Effector memory CD8-positive, alpha-beta T cell (primary cell): ENCODE measurements at regions not wholly inside any gene's neighbourhood (a gene's known extent, or its start where the extent isn't known, plus 50 kb on each side); places are given as distances from the start of the nearest gene placed in this dataset.

Source experiments
- ATAC-seq: fragments of 150-1000 bp; cut with Tn5 transposase; replicated peaks from 2 replicates; pipeline ENCODE4 v1.10.0; 2021; ENCODE audit warnings: mild to moderate bottlenecking, moderate library complexity
- DNase-seq, 3 experiments: peaks; one replicate each; pipeline ENCODE4 v3.0.0; 2021
- H3K27ac Mint-ChIP-seq, 2 donors: one replicate each; pipeline ENCODE4 v1.8.0; 2022; ENCODE audit warnings: mild to moderate bottlenecking in 2 of 2, mixed read lengths in 2 of 2, moderate library complexity in 2 of 2
- H3K27me3 Mint-ChIP-seq, 2 donors: one replicate each; pipeline ENCODE4 v1.8.0; 2022; ENCODE audit warnings: mixed read lengths in 2 of 2
- H3K36me3 Mint-ChIP-seq: one replicate; pipeline ENCODE4 v1.8.0; 2022; ENCODE audit warnings: mild to moderate bottlenecking, moderate library complexity, mixed read lengths; ENCODE audit not compliant: insufficient read depth
- H3K4me1 Mint-ChIP-seq, 2 donors: one replicate each; pipeline ENCODE4 v1.8.0; 2022; ENCODE audit warnings: low read depth in 2 of 2, mixed read lengths in 2 of 2
- H3K4me3 Mint-ChIP-seq, 2 donors: one replicate each; pipeline ENCODE4 v1.8.0; 2022; ENCODE audit warnings: mild to moderate bottlenecking in 2 of 2, mixed read lengths in 2 of 2, moderate library complexity in 2 of 2
- H3K9me3 Mint-ChIP-seq, 2 donors: one replicate each; pipeline ENCODE4 v1.8.0; 2022; ENCODE audit warnings: mixed read lengths in 2 of 2

- H3K36me3 Mint-ChIP-seq, result no peaks in the 10 kb centered on the region
- H3K27ac Mint-ChIP-seq, result no peak overlapping the region
- ATAC-seq (no peak), DNase-seq (no peak)
- no peak overlapping the region for H3K4me3 Mint-ChIP-seq
- H3K4me1 Mint-ChIP-seq, result no peaks in the 10 kb centered on the region
- peaks cover 0 to 2% of the 10 kb centered on the region in 2 donors for H3K9me3 Mint-ChIP-seq
- no peaks in the 10 kb centered on the region for H3K27me3 Mint-ChIP-seq
Observed at GRCh38 chr2:220539481-220539880, 912.1 kb downstream of the SLC4A3 start.

DNA sequence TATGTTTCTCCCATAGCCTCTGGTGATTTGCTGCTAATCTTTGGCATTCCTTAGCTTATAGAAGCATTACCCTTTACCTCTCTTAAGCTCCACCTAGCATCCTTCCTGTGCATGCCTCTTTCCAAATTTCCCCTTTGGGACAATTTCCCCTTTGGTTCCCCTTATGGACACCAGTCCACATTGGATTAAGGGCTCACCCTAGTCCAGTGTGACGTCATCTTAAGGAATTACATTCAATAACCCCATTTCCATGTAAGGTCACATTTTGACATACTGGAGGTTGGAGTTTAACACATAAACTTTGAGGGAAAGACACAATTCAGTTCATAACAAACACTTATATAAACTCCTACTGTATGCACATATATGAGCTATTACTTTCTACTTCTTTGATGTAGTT, 916.6 kb downstream of the SLC4A3 start:
- Mint-ChIP-seq H3K9me3 (peaks cover 0 to 2% of the 10 kb centered on the region in 2 donors), H3K4me1 (no peaks in the 10 kb centered on the region), H3K36me3 (no peaks in the 10 kb centered on the region), H3K4me3 (no peak overlapping the region), H3K27me3 (no peaks in the 10 kb centered on the region), H3K27ac (no peak overlapping the region)
- ATAC-seq (no peak), DNase-seq (no peak)

GRCh38 chr2:220550995-220551700, 923.7 kb downstream of the SLC4A3 start:
- Mint-ChIP-seq H3K4me3 (no peak overlapping the region), H3K9me3 (peaks cover 0 to 2% of the 10 kb centered on the region in 2 donors), H3K27me3 (no peaks in the 10 kb centered on the region), H3K27ac (no peak overlapping the region), H3K4me1 (no peaks in the 10 kb centered on the region), H3K36me3 (no peaks in the 10 kb centered on the region)
- ATAC-seq (no peak), DNase-seq (no peak)

GRCh38 chr2:220552790-220553535, 925.5 kb downstream of the SLC4A3 start:
- Mint-ChIP-seq H3K27ac (no peak overlapping the region), H3K4me1 (no peaks in the 10 kb centered on the region), H3K27me3 (no peaks in the 10 kb centered on the region), H3K36me3 (no peaks in the 10 kb centered on the region), H3K4me3 (no peak overlapping the region), H3K9me3 (no peaks in the 10 kb centered on the region)
- no peak for DNase-seq
- ATAC-seq, result no peak

DNA sequence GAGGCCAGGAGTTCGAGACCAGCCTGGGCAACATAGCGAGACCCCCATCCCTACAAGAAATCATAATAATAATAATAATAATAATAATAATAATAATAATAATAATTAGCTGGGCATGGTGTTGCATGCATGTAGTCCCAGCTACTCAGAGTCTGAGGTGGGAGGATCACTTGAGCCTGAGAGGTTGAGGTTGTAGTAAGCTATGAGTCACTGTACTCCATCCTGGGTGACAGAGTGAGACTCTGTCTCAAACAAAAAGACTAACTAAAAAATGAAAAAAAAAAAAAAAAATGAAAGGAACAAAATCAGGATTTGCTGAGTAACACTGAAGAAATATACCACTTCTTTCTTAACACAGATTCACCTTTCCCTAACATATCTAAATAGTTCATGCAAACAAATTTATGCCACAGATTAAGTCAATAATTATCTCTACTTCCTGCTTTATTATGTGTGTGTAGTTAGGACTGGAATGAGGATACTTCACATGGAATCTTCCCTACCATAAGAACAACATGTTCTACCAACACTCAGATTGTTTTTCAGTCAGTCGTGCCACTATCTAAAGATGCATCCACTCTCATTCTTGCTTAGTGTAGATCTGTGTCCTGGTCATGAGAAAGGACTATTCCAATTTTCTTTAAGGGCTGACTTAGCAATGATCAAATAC, 928.7 kb downstream of the SLC4A3 start:
- H3K4me1 Mint-ChIP-seq, result no peaks in the 10 kb centered on the region
- peaks cover 0 to 2% of the 10 kb centered on the region in 2 donors for H3K9me3 Mint-ChIP-seq
- no peaks in the 10 kb centered on the region for H3K27me3 Mint-ChIP-seq
- H3K36me3 Mint-ChIP-seq, result no peaks in the 10 kb centered on the region
- DNase-seq (no peak), ATAC-seq (no peak)
- H3K27ac Mint-ChIP-seq, result no peak overlapping the region
- H3K4me3 Mint-ChIP-seq, result no peak overlapping the region

- H3K9me3 Mint-ChIP-seq, result peaks cover 0 to 2% of the 10 kb centered on the region in 2 donors
- no peak for ATAC-seq
- no peak for DNase-seq
- no peaks in the 10 kb centered on the region for H3K27me3 Mint-ChIP-seq
- H3K36me3 Mint-ChIP-seq, result no peaks in the 10 kb centered on the region
- no peak overlapping the region for H3K27ac Mint-ChIP-seq
- H3K4me1 Mint-ChIP-seq, result no peaks in the 10 kb centered on the region
- H3K4me3 Mint-ChIP-seq, result no peak overlapping the region
Observed at GRCh38 chr2:220556658-220557057, 929.2 kb downstream of the SLC4A3 start.

GRCh38 chr2:220560192-220560591, 932.8 kb downstream of the SLC4A3 start:
- DNase-seq, result no peak
- Mint-ChIP-seq H3K4me1 (no peaks in the 10 kb centered on the region), H3K9me3 (peaks cover 0 to 2% of the 10 kb centered on the region in 2 donors), H3K27ac (no peak overlapping the region), H3K36me3 (no peaks in the 10 kb centered on the region), H3K4me3 (no peak overlapping the region), H3K27me3 (no peaks in the 10 kb centered on the region)
- no peak for ATAC-seq

- peaks cover 0 to 2% of the 10 kb centered on the region in 2 donors for H3K9me3 Mint-ChIP-seq
- no peak overlapping the region for H3K27ac Mint-ChIP-seq
- no peak for DNase-seq
- no peaks in the 10 kb centered on the region for H3K27me3 Mint-ChIP-seq
- H3K4me3 Mint-ChIP-seq, result no peak overlapping the region
- H3K4me1 Mint-ChIP-seq, result no peaks in the 10 kb centered on the region
- ATAC-seq, result no peak
- H3K36me3 Mint-ChIP-seq, result no peaks in the 10 kb centered on the region
Observed at GRCh38 chr2:220562375-220563140, 935.1 kb downstream of the SLC4A3 start.

- Mint-ChIP-seq H3K4me1 (no peaks in the 10 kb centered on the region), H3K36me3 (no peaks in the 10 kb centered on the region), H3K27ac (no peak overlapping the region), H3K4me3 (no peak overlapping the region), H3K9me3 (peaks cover 0 to 1% of the 10 kb centered on the region in 2 donors), H3K27me3 (no peaks in the 10 kb centered on the region)
- ATAC-seq, result no peak
- no peak for DNase-seq
Observed at GRCh38 chr2:220568296-220568695, 940.9 kb downstream of the SLC4A3 start.

- ATAC-seq, result no peak
- H3K27me3 Mint-ChIP-seq, result no peaks in the 10 kb centered on the region
Observed at GRCh38 chr2:220569112-220569897, 941.9 kb downstream of the SLC4A3 start.

GRCh38 chr2:220572385-220572784, 945.0 kb downstream of the SLC4A3 start:
- Mint-ChIP-seq H3K4me1 (no peaks in the 10 kb centered on the region), H3K9me3 (peaks cover 0 to 1% of the 10 kb centered on the region in 2 donors), H3K4me3 (no peak overlapping the region), H3K36me3 (no peaks in the 10 kb centered on the region), H3K27ac (no peak overlapping the region), H3K27me3 (no peaks in the 10 kb centered on the region)
- no peak for DNase-seq
- no peak for ATAC-seq

More at GRCh38 chr2:220569112-220569897, 941.9 kb downstream of the SLC4A3 start:
- Mint-ChIP-seq H3K4me3 (no peak overlapping the region), H3K9me3 (peaks cover 0 to 1% of the 10 kb centered on the region in 2 donors), H3K27ac (no peak overlapping the region), H3K4me1 (no peaks in the 10 kb centered on the region), H3K36me3 (no peaks in the 10 kb centered on the region)
- DNase-seq, result no peak

DNA sequence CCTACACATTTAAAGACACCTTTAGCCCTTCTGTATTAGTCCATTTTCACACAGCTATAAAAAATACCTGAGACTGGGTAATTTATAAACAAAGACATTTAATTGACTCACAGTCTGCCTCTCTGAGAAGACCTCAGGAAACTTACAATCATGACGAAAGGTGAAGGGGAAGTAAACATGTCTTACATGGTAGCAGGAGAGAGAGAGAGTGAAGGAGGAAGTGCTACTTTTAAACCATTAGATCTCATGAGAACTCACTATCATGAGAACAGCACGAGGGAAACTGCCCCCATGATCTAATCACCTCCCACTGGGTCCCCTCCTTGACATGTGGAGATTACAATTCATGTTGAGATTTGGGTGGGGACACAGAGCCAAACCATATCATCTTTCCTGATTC, 946.6 kb downstream of the SLC4A3 start:
- Mint-ChIP-seq H3K9me3 (peaks cover 0 to 1% of the 10 kb centered on the region in 2 donors), H3K27ac (no peak overlapping the region), H3K36me3 (no peaks in the 10 kb centered on the region), H3K4me3 (no peak overlapping the region), H3K27me3 (no peaks in the 10 kb centered on the region), H3K4me1 (no peaks in the 10 kb centered on the region)
- DNase-seq (no peak), ATAC-seq (no peak)

GRCh38 chr2:220575963-220576362, 948.5 kb downstream of the SLC4A3 start:
- no peak overlapping the region for H3K27ac Mint-ChIP-seq

More at GRCh38 chr2:220575963-220576362, 948.5 kb downstream of the SLC4A3 start:
- Mint-ChIP-seq H3K4me1 (no peaks in the 10 kb centered on the region), H3K4me3 (no peak overlapping the region), H3K36me3 (no peaks in the 10 kb centered on the region), H3K27me3 (no peaks in the 10 kb centered on the region), H3K9me3 (no peaks in the 10 kb centered on the region)
- no peak for DNase-seq
- ATAC-seq, result no peak
